NCI-H2029 (cell line): ENCODE measurements at regions not wholly inside any gene's neighbourhood (a gene's known extent, or its start where the extent isn't known, plus 50 kb on each side); places are given as distances from the start of the nearest gene placed in this dataset.
"Not testable (repeated sequence)": the region's sequence is repeated elsewhere in the genome, so short reads cannot be mapped to it uniquely, and the experiment has no call there.

Experiments
- DNase-seq: peaks from one replicate; lab custom pipeline; 2025; lab: John Stamatoyannopoulos, UW

GRCh38 chr6:168369786-168370185 lies 50.2 kb upstream of the DACT2 start:
- no peak for DNase-seq

DNA sequence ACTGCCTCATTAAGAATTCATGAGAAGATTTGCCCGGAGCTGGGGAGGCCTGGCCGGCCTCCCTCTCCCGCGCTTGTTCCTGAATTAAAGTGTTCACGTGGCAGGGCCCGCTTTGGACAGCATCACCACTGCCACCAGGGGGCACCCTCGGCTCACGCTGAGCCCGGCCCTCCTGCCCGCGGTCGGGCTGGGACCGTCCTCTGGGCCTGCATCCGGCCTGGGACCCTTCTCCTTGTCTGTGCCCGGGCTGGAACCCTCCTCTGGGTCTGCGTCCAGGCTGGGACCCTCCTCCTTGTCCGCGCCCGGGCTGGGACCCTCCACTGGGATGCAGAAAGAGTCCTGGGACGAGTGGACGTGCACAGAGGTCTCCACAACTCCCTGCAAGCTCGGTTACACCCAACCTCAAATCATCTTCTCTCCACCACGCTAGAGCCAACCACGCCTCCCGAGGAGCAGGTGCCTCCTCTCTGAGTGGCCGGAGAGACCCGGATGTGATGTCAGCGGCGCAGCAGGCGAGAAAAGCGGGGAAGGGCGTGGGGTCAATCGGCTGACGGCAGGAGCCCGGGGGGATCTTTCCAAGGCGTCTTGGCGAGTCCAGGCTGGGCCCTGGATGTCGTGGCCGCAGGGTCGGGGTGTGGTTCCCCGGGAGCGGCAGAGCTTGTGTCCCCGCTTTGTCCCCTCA lies 50.9 kb upstream of the DACT2 start:
- DNase-seq: peak; percentile 48

DNA sequence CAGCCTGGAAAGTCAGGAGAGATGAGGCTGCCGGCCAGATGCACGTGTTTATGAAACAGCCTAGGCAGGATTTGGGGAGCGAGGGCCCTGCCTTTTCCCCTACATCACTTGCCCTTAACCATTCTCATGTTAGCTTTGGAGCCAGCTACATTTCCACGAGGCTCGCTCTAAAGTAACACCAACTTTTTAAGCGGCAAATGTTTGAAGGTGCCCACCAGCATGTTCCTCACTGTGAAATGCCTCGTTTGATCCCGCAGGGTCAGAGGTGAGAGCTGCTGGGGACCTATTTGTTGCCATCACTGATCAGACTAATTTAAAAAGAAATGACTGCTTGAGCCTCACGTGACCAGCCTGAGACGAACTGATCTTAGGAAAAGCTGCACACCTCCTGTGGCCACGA lies 51.6 kb upstream of the DACT2 start:
- no peak for DNase-seq

DNA sequence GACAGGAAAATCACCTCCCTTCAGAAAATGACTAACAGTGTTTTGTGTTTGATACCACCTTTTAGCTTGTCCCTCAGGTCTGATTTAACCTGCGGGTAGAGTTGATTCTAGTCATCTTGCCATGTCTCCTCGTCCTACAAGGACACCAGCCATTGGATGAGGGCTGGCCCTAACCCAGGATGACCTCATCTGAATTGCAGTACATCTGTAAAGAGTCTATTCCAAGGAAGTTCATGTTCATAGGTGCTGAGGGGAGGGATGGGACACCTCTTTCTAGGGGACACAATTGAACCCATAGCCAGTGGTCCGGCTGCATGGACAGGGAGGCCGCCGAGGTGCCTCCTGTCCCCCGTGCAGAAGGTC lies 52.0 kb upstream of the DACT2 start:
- DNase-seq: peak; percentile 17

GRCh38 chr6:168371981-168372711 lies 52.6 kb upstream of the DACT2 start:
- DNase-seq: no peak

GRCh38 chr6:168372889-168373288 lies 53.3 kb upstream of the DACT2 start:
- peak; percentile 80 for DNase-seq

- no peak for DNase-seq
These were observed 53.8 kb upstream of the DACT2 start for GRCh38 chr6:168373389-168373788.

- peak; percentile 17 for DNase-seq
These were observed 54.5 kb upstream of the DACT2 start for GRCh38 chr6:168374051-168374502.

GRCh38 chr6:168374541-168375071 lies 55.0 kb upstream of the DACT2 start:
- DNase-seq: no peak

- DNase-seq: no peak
These were observed 56.5 kb upstream of the DACT2 start for GRCh38 chr6:168376120-168376519.

GRCh38 chr6:168376811-168377483 lies 57.4 kb upstream of the DACT2 start:
- no peak for DNase-seq

DNA sequence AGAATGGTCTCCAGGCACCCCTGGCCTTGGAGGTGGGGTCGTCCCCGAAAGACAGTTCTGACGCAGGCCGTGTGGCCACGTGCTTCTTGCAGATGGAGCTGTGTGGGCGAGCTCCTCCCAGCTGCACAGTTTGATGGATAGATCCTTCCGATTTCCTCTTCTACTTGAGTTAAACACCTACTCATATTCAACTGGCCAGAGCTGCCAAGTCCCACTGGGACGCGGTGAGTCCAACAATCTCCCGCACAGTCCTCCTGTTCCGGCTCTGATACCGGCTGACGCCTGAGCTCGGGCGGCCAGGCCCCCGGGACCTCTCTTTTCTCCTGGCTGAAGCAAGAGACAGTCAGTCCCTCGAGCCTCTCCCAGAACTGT lies 57.9 kb upstream of the DACT2 start:
- DNase-seq: peak; percentile 67

- DNase-seq: no peak
These were observed 58.6 kb upstream of the DACT2 start for GRCh38 chr6:168377856-168378832.

GRCh38 chr6:168379579-168379978 lies 60.0 kb upstream of the DACT2 start:
- DNase-seq: not testable (repeated sequence)

- not testable (repeated sequence) for DNase-seq
These were observed 60.6 kb upstream of the SMOC2 start for GRCh38 chr6:168380166-168380955.

DNA sequence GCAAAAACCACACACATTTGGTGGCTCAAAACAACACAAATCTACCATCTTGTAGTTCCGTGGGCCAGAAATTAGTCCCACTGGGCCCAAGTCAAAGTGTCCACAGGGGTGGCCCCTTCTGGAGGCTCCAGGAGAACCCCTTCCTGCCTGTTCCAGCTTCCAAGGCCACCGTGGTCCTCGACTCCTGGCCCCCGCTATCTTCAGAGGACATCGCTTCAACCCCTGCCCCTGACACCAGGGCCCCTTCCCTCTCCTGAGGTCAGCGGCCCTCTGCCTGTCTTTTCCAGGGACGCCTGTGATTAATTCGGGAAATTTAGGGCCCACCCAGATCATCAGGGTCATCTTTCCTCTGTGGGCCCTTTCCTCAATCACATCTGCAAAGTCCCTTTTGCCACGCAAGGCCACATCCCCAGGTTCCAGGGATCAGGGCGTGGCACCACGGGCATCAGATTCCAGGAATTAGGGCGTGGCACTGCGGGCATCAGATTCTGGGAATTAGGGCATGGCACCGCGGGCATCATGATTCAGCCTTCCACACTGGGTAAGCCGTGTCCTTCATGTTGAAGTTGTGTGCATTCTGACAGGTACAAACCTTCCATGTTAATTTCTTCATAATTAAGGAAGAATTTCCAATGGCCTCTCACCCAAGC lies 59.9 kb upstream of the SMOC2 start:
- DNase-seq: no peak

GRCh38 chr6:168381726-168382458 lies 59.1 kb upstream of the SMOC2 start:
- no peak for DNase-seq

DNA sequence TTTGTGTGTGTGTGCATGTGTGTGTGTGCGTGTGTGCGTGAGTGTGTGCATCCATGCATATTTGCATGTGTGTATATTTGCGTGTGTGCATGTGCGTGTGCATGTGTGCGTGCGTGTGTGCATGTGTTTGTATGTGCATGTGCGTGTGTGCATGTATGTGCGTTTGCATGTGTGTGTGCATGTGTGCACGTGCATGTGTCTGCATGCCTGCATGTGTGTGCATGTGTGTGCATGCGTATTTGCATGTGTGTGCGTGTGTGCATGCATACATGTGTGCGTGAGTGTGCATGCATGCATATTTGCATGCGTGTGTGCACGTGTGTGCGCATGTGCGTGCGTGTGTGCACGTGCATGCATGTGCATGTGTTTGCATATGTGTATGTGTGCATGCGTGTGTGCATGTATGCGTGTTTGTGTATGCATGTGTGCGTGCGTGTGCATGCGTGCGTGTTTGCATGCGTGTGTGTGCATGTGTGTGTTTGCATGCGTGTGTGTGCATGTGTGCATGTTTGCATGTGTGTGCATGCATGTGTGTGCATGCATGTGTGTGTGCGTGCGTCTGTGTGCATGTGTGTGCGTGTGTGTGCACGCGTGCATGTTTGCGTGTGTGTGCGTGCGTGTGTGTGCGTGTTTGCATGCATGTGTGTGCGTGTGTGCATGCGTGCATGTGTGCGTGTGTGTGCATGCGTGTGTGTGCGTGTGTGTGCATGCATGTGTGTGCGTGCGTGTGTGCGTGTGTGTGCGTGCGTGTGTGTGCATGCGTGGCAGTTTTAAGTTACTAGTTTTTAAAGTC lies 57.7 kb upstream of the SMOC2 start:
- DNase-seq: no peak
